Endodermal cell (in vitro differentiated cells): ENCODE measurements at regions not wholly inside any gene's neighbourhood (a gene's known extent, or its start where the extent isn't known, plus 50 kb on each side); places are given as distances from the start of the nearest gene placed in this dataset.
A peak's percentile ranks its signal among the peaks of the same experiment; 100 is the strongest.

Source experiments
- DNase-seq: peaks from one replicate; pipeline ENCODE4 v3.0.0-alpha.2; 2017
- H3K27ac ChIP-seq: 2 replicates; pipeline ENCODE4 v1.5.1; 2013; ENCODE audit warnings: mild to moderate bottlenecking, low read depth, low read length, moderate library complexity
- H3K27me3 ChIP-seq: 2 replicates; pipeline ENCODE4 v1.6.1; 2013; ENCODE audit warnings: mild to moderate bottlenecking, low read length, moderate library complexity; ENCODE audit not compliant: insufficient read depth, control insufficient read depth, poor library complexity, severe bottlenecking
- H3K36me3 ChIP-seq: 2 replicates; pipeline ENCODE4 v1.7.0; 2013; ENCODE audit warnings: mild to moderate bottlenecking, low read length, moderate library complexity; ENCODE audit not compliant: control insufficient read depth, insufficient read depth
- H3K4me1 ChIP-seq: one replicate; pipeline ENCODE4 v1.7.0; 2013; ENCODE audit warnings: low read length; ENCODE audit not compliant: control insufficient read depth, insufficient read depth
- H3K4me3 ChIP-seq: 2 replicates; pipeline ENCODE4 v1.5.1; 2013; ENCODE audit warnings: mild to moderate bottlenecking, low read length, moderate library complexity
- H3K9ac ChIP-seq: 2 replicates; pipeline ENCODE4 v1.6.1; 2013; ENCODE audit warnings: mild to moderate bottlenecking, low read length, moderate library complexity; ENCODE audit not compliant: poor library complexity, severe bottlenecking; ENCODE audit errors: extremely low read depth
- H3K9me3 ChIP-seq: 2 replicates; pipeline ENCODE4 v1.6.1; 2013; ENCODE audit warnings: mild to moderate bottlenecking, low read length, moderate library complexity; ENCODE audit not compliant: control insufficient read depth
- H3K27ac Mint-ChIP-seq: 2 replicates; pipeline ENCODE4 v1.8.0; 2020; ENCODE audit warnings: mixed read lengths
- H3K27me3 Mint-ChIP-seq: 2 replicates; pipeline ENCODE4 v1.8.0; 2021; ENCODE audit warnings: mild to moderate bottlenecking, mixed read lengths; ENCODE audit not compliant: insufficient read depth
- H3K36me3 Mint-ChIP-seq: 2 replicates; pipeline ENCODE4 v1.8.0; 2020; ENCODE audit warnings: low read depth, mixed read lengths
- H3K4me1 Mint-ChIP-seq: 2 replicates; pipeline ENCODE4 v1.8.0; 2020; ENCODE audit warnings: mixed read lengths
- H3K4me3 Mint-ChIP-seq: 2 replicates; pipeline ENCODE4 v1.8.0; 2020; ENCODE audit warnings: mild to moderate bottlenecking, moderate library complexity, mixed read lengths
- H3K9me3 Mint-ChIP-seq: 2 replicates; pipeline ENCODE4 v1.8.0; 2020; ENCODE audit warnings: mild to moderate bottlenecking, mixed read lengths
- WGBS, 2 experiments: methylation state at CpG; one replicate each; pipeline versions ENCODE4 v1.1.5 to v1.1.7; 2013; ENCODE audit warnings: missing lambda C conversion rate in 2 of 2, mixed read lengths in 1 of 2; ENCODE audit not compliant: insufficient coverage in 1 of 2, insufficient read length in 1 of 2; 5-methylcytosine and 5-hydroxymethylcytosine counted together
- TF ChIP-seq, protein P1 (sequence below): fragments of 200-600 bp; sonication (generic); conservative IDR thresholded peaks from 2 replicates; pipeline ENCODE4 v1.5.0; 2021; ENCODE audit warnings: antibody characterized with exemption, mild to moderate bottlenecking

- no peak overlapping the region for H3K4me3 ChIP-seq
- Mint-ChIP-seq H3K36me3 (peaks cover 2% of the 10 kb centered on the region), H3K9me3 (peaks cover 26% of the 10 kb centered on the region), H3K27ac (no peak overlapping the region), H3K4me3 (no peak overlapping the region), H3K4me1 (no peaks in the 10 kb centered on the region), H3K27me3 (no peaks in the 10 kb centered on the region)
- no peaks in the 10 kb centered on the region for H3K36me3 ChIP-seq
- no peak overlapping the region for H3K9ac ChIP-seq
- TF ChIP-seq, protein P1, sequence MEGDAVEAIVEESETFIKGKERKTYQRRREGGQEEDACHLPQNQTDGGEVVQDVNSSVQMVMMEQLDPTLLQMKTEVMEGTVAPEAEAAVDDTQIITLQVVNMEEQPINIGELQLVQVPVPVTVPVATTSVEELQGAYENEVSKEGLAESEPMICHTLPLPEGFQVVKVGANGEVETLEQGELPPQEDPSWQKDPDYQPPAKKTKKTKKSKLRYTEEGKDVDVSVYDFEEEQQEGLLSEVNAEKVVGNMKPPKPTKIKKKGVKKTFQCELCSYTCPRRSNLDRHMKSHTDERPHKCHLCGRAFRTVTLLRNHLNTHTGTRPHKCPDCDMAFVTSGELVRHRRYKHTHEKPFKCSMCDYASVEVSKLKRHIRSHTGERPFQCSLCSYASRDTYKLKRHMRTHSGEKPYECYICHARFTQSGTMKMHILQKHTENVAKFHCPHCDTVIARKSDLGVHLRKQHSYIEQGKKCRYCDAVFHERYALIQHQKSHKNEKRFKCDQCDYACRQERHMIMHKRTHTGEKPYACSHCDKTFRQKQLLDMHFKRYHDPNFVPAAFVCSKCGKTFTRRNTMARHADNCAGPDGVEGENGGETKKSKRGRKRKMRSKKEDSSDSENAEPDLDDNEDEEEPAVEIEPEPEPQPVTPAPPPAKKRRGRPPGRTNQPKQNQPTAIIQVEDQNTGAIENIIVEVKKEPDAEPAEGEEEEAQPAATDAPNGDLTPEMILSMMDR: no peak
- no peaks in the 10 kb centered on the region for H3K4me1 ChIP-seq
- no peaks in the 10 kb centered on the region for H3K27me3 ChIP-seq
- 75 to 100% methylated on average over 1 of the region's 1 CpG for WGBS, 2 experiments
- no peak overlapping the region for H3K27ac ChIP-seq
- H3K9me3 ChIP-seq: no peaks in the 10 kb centered on the region
- no peak for DNase-seq
Measured at GRCh38 chr11:121733858-121734257, 281.1 kb upstream of the SORL1-AS1 start.

DNA sequence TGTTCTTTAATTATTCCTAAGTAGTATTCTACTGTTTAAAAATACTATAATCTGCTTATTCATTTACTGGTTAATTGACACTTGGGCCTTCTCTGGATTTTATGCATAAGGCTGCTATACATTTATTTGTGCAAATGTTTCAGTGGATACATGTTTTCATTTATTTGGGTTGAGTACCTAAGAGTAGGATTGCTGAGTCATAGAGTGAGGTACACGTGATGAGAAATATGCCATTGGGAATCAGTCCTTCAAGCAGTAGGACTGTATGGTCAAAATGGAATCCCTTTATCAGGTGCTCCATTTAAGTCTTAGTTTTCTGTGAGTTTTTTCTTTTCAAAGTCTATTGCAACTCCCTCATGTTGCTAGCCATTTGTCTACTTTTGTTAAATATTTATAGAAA lies 275.2 kb upstream of the SORL1-AS1 start:
- TF ChIP-seq, protein P1: no peak
- Histone ChIP-seq H3K4me1 (peaks cover 6% of the 10 kb centered on the region), H3K36me3 (no peaks in the 10 kb centered on the region), H3K9me3 (no peaks in the 10 kb centered on the region), H3K27ac (no peak overlapping the region), H3K4me3 (no peak overlapping the region), H3K27me3 (no peaks in the 10 kb centered on the region), H3K9ac (no peak overlapping the region)
- DNase-seq: no peak
- Mint-ChIP-seq H3K4me3 (no peak overlapping the region), H3K4me1 (peaks cover 38% of the 10 kb centered on the region), H3K9me3 (peaks cover 5% of the 10 kb centered on the region), H3K27me3 (peaks cover 11% of the 10 kb centered on the region), H3K36me3 (no peaks in the 10 kb centered on the region), H3K27ac (no peak overlapping the region)
- 95% methylated on average over 1 of the region's 1 CpG; no CpG with 5 or more reads in 1 of the 2 experiments for WGBS, 2 experiments

DNA sequence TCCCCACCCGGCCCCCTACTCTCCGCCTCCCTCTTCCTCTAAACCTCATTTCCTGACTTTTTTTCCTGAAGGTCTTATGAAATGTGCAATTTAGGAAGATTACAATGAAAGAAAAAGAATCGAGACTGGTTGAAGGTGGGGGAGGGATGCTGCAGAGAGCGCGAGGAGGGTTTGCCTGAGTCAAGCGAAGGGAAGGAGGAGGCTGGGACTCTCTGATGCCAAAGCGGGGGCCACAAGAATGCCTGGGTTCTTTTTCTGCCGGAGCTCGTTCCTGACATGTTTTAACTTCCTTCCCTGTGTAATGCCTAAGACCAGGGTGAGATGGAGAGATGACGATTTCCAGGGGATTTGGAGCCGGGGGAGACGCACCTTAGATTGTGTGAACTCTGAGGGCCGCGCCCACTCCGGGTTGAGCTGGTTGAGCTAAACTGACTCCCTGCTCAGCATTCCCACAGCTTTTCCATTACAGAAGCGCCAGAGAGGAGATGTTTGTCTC lies 270.5 kb upstream of the SORL1-AS1 start:
- Histone ChIP-seq H3K27me3 (no peaks in the 10 kb centered on the region), H3K36me3 (no peaks in the 10 kb centered on the region), H3K27ac (no peak overlapping the region), H3K4me1 (peaks cover 6% of the 10 kb centered on the region), H3K9ac (no peak overlapping the region), H3K9me3 (peaks cover 6% of the 10 kb centered on the region), H3K4me3 (peak overlapping the region; percentile 46)
- DNase-seq: peak; percentile 75
- H3K36me3 Mint-ChIP-seq: no peaks in the 10 kb centered on the region
- H3K9me3 Mint-ChIP-seq: no peaks in the 10 kb centered on the region
- H3K27ac Mint-ChIP-seq: peak overlapping the region; percentile 90
- H3K4me3 Mint-ChIP-seq: peak overlapping the region; percentile 57
- peaks cover 19% of the 10 kb centered on the region for H3K27me3 Mint-ChIP-seq
- WGBS, 2 experiments: 12 to 30% methylated on average over 8 to 15 of the region's 16 CpGs
- peaks cover 38% of the 10 kb centered on the region for H3K4me1 Mint-ChIP-seq
- TF ChIP-seq, protein P1: no peak
